ENCODE measurements at regions not wholly inside any gene's neighbourhood (a gene's known extent, or its start where the extent isn't known, plus 50 kb on each side); places are given as distances from the start of the nearest gene placed in this dataset.

DNA sequence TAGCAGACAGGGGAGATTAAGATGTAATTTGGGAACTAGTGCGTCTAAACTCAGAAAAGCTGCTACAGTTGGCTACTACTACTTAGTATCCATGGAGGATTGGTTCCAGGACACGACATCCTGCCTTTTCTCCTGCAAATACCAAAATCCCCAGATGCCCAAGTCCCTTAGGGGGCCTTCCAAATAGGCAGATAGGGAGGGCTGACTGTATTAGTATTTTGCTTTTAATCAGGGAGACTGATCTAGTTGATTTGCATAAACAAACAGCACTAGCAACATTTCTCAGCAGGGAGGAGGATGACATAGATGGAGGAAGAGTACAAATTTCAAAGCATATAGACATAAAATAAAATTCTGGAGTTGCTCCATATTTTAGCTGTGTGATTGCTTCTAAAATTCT is 621.6 kb upstream of the GOT2 start:
- no peak overlapping the region for H3K4me2 ChIP-seq (ENCODE audit: low read depth, low read length, poor library complexity, severe bottlenecking)
- H2AFZ ChIP-seq (ENCODE audit: low read depth, low read length, severe bottlenecking): no peak overlapping the region
- no peaks in the 10 kb centered on the region for H3K9me2 ChIP-seq (replicated peaks; ENCODE audit: insufficient read depth, low read length)
- H3F3A ChIP-seq (ENCODE audit: insufficient read depth): no peaks in the 10 kb centered on the region
- H3K27me3 ChIP-seq (ENCODE audit: low read length): no peaks in the 10 kb centered on the region
- H3K4me3 ChIP-seq (ENCODE audit: insufficient read depth, low read length, poor library complexity, severe bottlenecking): no peak overlapping the region
- H3K9ac ChIP-seq (ENCODE audit: low read length): no peak overlapping the region
- H3K9me3 ChIP-seq (ENCODE audit: insufficient read depth, low read length): no peaks in the 10 kb centered on the region
- H4K20me1 ChIP-seq (ENCODE audit: low read depth, low read length): no peaks in the 10 kb centered on the region
- H3K36me3 ChIP-seq (ENCODE audit: low read length): no peaks in the 10 kb centered on the region
- H3K27ac ChIP-seq (ENCODE audit: low read depth, low read length): no peak overlapping the region
- H3K79me2 ChIP-seq (ENCODE audit: insufficient read depth, low read length): no peaks in the 10 kb centered on the region
- TF ChIP-seq, protein P1, sequence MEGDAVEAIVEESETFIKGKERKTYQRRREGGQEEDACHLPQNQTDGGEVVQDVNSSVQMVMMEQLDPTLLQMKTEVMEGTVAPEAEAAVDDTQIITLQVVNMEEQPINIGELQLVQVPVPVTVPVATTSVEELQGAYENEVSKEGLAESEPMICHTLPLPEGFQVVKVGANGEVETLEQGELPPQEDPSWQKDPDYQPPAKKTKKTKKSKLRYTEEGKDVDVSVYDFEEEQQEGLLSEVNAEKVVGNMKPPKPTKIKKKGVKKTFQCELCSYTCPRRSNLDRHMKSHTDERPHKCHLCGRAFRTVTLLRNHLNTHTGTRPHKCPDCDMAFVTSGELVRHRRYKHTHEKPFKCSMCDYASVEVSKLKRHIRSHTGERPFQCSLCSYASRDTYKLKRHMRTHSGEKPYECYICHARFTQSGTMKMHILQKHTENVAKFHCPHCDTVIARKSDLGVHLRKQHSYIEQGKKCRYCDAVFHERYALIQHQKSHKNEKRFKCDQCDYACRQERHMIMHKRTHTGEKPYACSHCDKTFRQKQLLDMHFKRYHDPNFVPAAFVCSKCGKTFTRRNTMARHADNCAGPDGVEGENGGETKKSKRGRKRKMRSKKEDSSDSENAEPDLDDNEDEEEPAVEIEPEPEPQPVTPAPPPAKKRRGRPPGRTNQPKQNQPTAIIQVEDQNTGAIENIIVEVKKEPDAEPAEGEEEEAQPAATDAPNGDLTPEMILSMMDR (IDR thresholded peaks at IDR 0.05; ENCODE audit: insufficient read depth, low read length, poor library complexity, severe bottlenecking): no peak
- no peak for TF ChIP-seq EZH2phosphoT487 (conservative IDR thresholded peaks at IDR 0.05; ENCODE audit: low read length)

DNA sequence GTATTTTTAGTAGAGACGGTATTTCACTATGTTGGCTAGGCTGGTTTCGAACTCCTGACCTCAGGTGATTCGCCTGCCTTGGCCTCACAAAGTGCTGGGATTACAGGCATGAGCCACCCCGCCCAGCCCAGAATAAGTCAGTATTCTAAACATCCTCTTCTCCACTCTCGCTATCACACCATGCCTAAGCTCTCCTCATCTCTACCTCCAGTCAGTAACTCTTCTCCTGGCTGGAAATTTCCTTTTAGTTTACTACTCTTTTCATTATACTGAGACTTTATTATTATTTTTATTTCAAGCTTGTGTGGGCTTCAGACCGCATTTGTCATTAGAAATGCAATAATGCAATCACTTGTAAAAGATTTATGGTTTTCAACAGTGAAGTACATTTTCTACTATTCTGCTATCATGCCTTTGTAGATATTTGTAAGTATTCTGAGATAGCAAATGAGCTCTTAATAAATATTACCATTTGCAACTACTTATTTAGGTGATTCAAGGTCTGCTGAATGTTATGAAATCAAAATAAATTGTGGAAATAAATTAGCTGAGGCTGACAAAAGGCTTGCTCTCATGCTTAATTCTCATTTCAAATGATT is 617.3 kb upstream of the GOT2 start:
- Histone ChIP-seq H3K79me2 (ENCODE audit: insufficient read depth, low read length) (no peaks in the 10 kb centered on the region), H3K4me2 (ENCODE audit: low read depth, low read length, poor library complexity, severe bottlenecking) (no peak overlapping the region), H3K4me3 (ENCODE audit: insufficient read depth, low read length, poor library complexity, severe bottlenecking) (no peak overlapping the region), H3K9me2 (replicated peaks; ENCODE audit: insufficient read depth, low read length) (no peaks in the 10 kb centered on the region), H3K9me3 (ENCODE audit: insufficient read depth, low read length) (no peaks in the 10 kb centered on the region), H4K20me1 (ENCODE audit: low read depth, low read length) (no peaks in the 10 kb centered on the region), H3K36me3 (ENCODE audit: low read length) (no peaks in the 10 kb centered on the region), H3F3A (ENCODE audit: insufficient read depth) (no peaks in the 10 kb centered on the region), H3K9ac (ENCODE audit: low read length) (no peak overlapping the region), H3K27me3 (ENCODE audit: low read length) (no peaks in the 10 kb centered on the region), H3K27ac (ENCODE audit: low read depth, low read length) (no peak overlapping the region), H2AFZ (ENCODE audit: low read depth, low read length, severe bottlenecking) (no peak overlapping the region)
- TF ChIP-seq EZH2phosphoT487 (conservative IDR thresholded peaks at IDR 0.05; ENCODE audit: low read length): no peak
- TF ChIP-seq, protein P1 (IDR thresholded peaks at IDR 0.05; ENCODE audit: insufficient read depth, low read length, poor library complexity, severe bottlenecking): no peak

DNA sequence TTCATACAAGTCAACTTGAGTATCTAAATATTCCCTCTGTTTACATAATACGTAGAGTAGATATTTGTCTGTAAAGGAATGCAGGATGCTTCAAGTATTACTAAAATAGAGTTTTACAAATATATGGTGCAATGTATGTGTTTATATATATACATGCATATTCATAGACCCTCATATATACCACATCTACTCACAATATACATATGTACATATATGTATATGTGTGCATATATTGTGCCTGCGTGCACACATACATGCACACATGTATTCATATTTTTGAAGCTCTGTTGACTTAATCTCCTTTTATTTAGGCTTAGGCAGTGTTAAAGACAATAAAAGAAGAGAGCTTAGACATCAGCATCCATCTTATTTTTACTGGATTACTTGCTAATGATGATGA is 616.6 kb upstream of the GOT2 start:
- Histone ChIP-seq H3F3A (ENCODE audit: insufficient read depth) (no peaks in the 10 kb centered on the region), H4K20me1 (ENCODE audit: low read depth, low read length) (no peaks in the 10 kb centered on the region), H3K79me2 (ENCODE audit: insufficient read depth, low read length) (no peaks in the 10 kb centered on the region)

More for the DNA sequence above, 616.6 kb upstream of the GOT2 start:
- Histone ChIP-seq H3K36me3 (ENCODE audit: low read length) (no peaks in the 10 kb centered on the region), H3K9ac (ENCODE audit: low read length) (no peak overlapping the region), H3K27me3 (ENCODE audit: low read length) (no peaks in the 10 kb centered on the region), H3K9me3 (ENCODE audit: insufficient read depth, low read length) (no peaks in the 10 kb centered on the region), H3K9me2 (replicated peaks; ENCODE audit: insufficient read depth, low read length) (no peaks in the 10 kb centered on the region), H3K27ac (ENCODE audit: low read depth, low read length) (no peak overlapping the region), H2AFZ (ENCODE audit: low read depth, low read length, severe bottlenecking) (no peak overlapping the region), H3K4me3 (ENCODE audit: insufficient read depth, low read length, poor library complexity, severe bottlenecking) (no peak overlapping the region), H3K4me2 (ENCODE audit: low read depth, low read length, poor library complexity, severe bottlenecking) (no peak overlapping the region)
- no peak for TF ChIP-seq EZH2phosphoT487 (conservative IDR thresholded peaks at IDR 0.05; ENCODE audit: low read length)
- TF ChIP-seq, protein P1 (IDR thresholded peaks at IDR 0.05; ENCODE audit: insufficient read depth, low read length, poor library complexity, severe bottlenecking): no peak

All from SU-DHL-6 (cell line).